Type B pancreatic cell (in vitro differentiated cells): ENCODE measurements at regions not wholly inside any gene's neighbourhood (a gene's known extent, or its start where the extent isn't known, plus 50 kb on each side); places are given as distances from the start of the nearest gene placed in this dataset.

Experiments used
- DNase-seq: peaks from one replicate; pipeline ENCODE4 v3.0.0; 2021; ENCODE audit warnings: mixed read lengths; ENCODE audit not compliant: unreplicated experiment; ENCODE audit errors: extremely low spot score
- H3K27ac Mint-ChIP-seq: 2 replicates; pipeline ENCODE4 v1.8.0; 2021; ENCODE audit warnings: mild to moderate bottlenecking, mixed read lengths
- H3K27me3 Mint-ChIP-seq: 2 replicates; pipeline ENCODE4 v1.8.0; 2021; ENCODE audit warnings: mixed read lengths
- H3K36me3 Mint-ChIP-seq: 2 replicates; pipeline ENCODE4 v1.8.0; 2021; ENCODE audit warnings: mixed read lengths
- H3K4me1 Mint-ChIP-seq: one replicate; pipeline ENCODE4 v1.8.0; 2021; ENCODE audit warnings: mixed read lengths; ENCODE audit not compliant: unreplicated experiment
- H3K4me3 Mint-ChIP-seq: 2 replicates; pipeline ENCODE4 v1.8.0; 2021; ENCODE audit warnings: mild to moderate bottlenecking, mixed read lengths
- H3K9me3 Mint-ChIP-seq: 2 replicates; pipeline ENCODE4 v1.8.0; 2021; ENCODE audit warnings: mixed read lengths
- TF ChIP-seq, protein P1 (sequence below): fragments of 200-600 bp; sonication (generic); conservative IDR thresholded peaks from 2 replicates; pipeline ENCODE4 v1.5.0; 2021; ENCODE audit warnings: antibody characterized with exemption, mild to moderate bottlenecking

GRCh38 chr16:35743101-35743692, 2283.8 kb downstream of the TP53TG3F start:
- H3K9me3 Mint-ChIP-seq = peaks cover 52% of the 10 kb centered on the region
- TF ChIP-seq, protein P1, sequence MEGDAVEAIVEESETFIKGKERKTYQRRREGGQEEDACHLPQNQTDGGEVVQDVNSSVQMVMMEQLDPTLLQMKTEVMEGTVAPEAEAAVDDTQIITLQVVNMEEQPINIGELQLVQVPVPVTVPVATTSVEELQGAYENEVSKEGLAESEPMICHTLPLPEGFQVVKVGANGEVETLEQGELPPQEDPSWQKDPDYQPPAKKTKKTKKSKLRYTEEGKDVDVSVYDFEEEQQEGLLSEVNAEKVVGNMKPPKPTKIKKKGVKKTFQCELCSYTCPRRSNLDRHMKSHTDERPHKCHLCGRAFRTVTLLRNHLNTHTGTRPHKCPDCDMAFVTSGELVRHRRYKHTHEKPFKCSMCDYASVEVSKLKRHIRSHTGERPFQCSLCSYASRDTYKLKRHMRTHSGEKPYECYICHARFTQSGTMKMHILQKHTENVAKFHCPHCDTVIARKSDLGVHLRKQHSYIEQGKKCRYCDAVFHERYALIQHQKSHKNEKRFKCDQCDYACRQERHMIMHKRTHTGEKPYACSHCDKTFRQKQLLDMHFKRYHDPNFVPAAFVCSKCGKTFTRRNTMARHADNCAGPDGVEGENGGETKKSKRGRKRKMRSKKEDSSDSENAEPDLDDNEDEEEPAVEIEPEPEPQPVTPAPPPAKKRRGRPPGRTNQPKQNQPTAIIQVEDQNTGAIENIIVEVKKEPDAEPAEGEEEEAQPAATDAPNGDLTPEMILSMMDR = no peak
- no peak overlapping the region for H3K4me3 Mint-ChIP-seq
- H3K27ac Mint-ChIP-seq = no peak overlapping the region
- no peaks in the 10 kb centered on the region for H3K27me3 Mint-ChIP-seq
- H3K4me1 Mint-ChIP-seq = no peaks in the 10 kb centered on the region
- H3K36me3 Mint-ChIP-seq = no peaks in the 10 kb centered on the region
- no peak for DNase-seq

GRCh38 chr16:35744084-35744483, 2284.7 kb downstream of the TP53TG3F start:
- no peak for DNase-seq
- Mint-ChIP-seq H3K4me3 (no peak overlapping the region), H3K9me3 (peaks cover 43% of the 10 kb centered on the region), H3K36me3 (no peaks in the 10 kb centered on the region), H3K27me3 (no peaks in the 10 kb centered on the region), H3K27ac (no peak overlapping the region), H3K4me1 (no peaks in the 10 kb centered on the region)
- TF ChIP-seq, protein P1 = no peak

DNA sequence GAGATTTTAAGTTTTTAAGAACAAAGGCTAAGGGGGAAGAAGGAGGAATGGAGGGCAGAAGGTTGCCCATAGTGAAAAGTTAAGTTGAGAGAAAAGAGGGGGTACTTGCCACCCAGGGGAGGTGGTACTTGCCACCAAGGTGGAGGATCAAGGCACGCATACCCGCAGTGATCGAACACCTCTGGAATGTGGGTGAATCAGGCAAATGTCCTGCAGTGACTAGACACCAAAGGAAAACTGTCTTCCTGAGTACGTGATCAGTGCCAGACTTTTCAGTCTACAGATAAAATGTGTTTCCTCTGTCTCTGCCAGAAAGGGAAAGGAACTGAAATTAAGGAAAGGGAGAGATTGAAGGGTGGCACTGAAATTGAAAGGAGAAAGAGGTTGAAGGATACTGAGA, 2285.3 kb downstream of the TP53TG3F start:
- no peak for DNase-seq
- Mint-ChIP-seq H3K36me3 (no peaks in the 10 kb centered on the region), H3K9me3 (peaks cover 37% of the 10 kb centered on the region), H3K4me3 (no peak overlapping the region), H3K4me1 (no peaks in the 10 kb centered on the region), H3K27me3 (no peaks in the 10 kb centered on the region), H3K27ac (no peak overlapping the region)
- TF ChIP-seq, protein P1 = no peak

- TF ChIP-seq, protein P1 = no peak
- H3K4me1 Mint-ChIP-seq = no peaks in the 10 kb centered on the region
- H3K36me3 Mint-ChIP-seq = no peaks in the 10 kb centered on the region
- no peak overlapping the region for H3K27ac Mint-ChIP-seq
- peaks cover 32% of the 10 kb centered on the region for H3K9me3 Mint-ChIP-seq
- no peak overlapping the region for H3K4me3 Mint-ChIP-seq
- DNase-seq = no peak
- no peaks in the 10 kb centered on the region for H3K27me3 Mint-ChIP-seq
Measured at GRCh38 chr16:35745191-35745590, 2285.8 kb downstream of the TP53TG3F start.

GRCh38 chr16:35745821-35746248, 2286.4 kb downstream of the TP53TG3F start:
- no peaks in the 10 kb centered on the region for H3K4me1 Mint-ChIP-seq
- no peaks in the 10 kb centered on the region for H3K27me3 Mint-ChIP-seq
- no peak for DNase-seq
- H3K27ac Mint-ChIP-seq = no peak overlapping the region
- no peak overlapping the region for H3K4me3 Mint-ChIP-seq
- TF ChIP-seq, protein P1 = no peak
- no peaks in the 10 kb centered on the region for H3K36me3 Mint-ChIP-seq
- H3K9me3 Mint-ChIP-seq = peaks cover 26% of the 10 kb centered on the region
